ENCODE measurements at regions not wholly inside any gene's neighbourhood (a gene's known extent, or its start where the extent isn't known, plus 50 kb on each side); places are given as distances from the start of the nearest gene placed in this dataset.

- TF ChIP-seq CTCF (IDR thresholded peaks at IDR 0.05 in 4 of 5, conservative IDR thresholded peaks at IDR 0.05 in 1 of 5) (no peak), POLR2A (IDR thresholded peaks at IDR 0.05) (no peak)
Measured at GRCh38 chr2:52343706-52344266, 1311.9 kb upstream of the NRXN1 start.

All from gastrocnemius medialis (tissue), 4 donors.